Breast epithelium (tissue), 3 donors: ENCODE measurements at regions not wholly inside any gene's neighbourhood (a gene's known extent, or its start where the extent isn't known, plus 50 kb on each side); places are given as distances from the start of the nearest gene placed in this dataset.

Source experiments
- POLR2A ChIP-seq: fragments of 450-650 bp; IDR thresholded peaks from one replicate; pipeline ENCODE4 v1.6.1; 2016; ENCODE audit warnings: antibody characterized with exemption, mild to moderate bottlenecking, moderate library complexity
- POLR2AphosphoS5 ChIP-seq, 3 donors: sonication (generic); formaldehyde crosslinking; IDR thresholded peaks; one replicate each; pipeline ENCODE4 v1.6.1; 2017; ENCODE audit warnings: antibody characterized with exemption in 3 of 3
- TF ChIP-seq, protein P1 (sequence below), 3 donors: fragments of 450-650 bp; IDR thresholded peaks; one replicate each; pipeline ENCODE4 v1.5.1; 2016 to 2017; ENCODE audit warnings: antibody characterized with exemption in 3 of 3, mild to moderate bottlenecking in 3 of 3, moderate library complexity in 3 of 3

DNA sequence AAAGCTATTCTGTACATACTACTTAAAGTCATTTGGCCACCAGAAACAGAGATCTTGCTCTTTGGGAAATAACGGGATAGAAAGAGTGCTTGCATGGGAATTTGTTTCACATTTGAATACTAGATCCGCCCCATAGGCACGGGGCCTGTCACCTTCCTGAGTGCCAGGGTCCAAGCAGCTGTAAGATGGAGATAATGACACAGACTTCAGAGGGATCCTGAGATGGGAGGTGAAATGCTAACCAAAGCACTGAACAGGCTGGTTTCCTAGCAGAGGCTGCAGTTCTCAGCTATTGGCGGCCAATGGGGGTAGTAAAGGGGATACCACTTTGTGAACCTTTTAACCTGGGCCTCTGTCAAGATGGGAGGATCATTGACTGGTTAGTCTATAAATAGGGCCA lies 225.4 kb downstream of the IRF8 start:
- TF ChIP-seq, protein P1, sequence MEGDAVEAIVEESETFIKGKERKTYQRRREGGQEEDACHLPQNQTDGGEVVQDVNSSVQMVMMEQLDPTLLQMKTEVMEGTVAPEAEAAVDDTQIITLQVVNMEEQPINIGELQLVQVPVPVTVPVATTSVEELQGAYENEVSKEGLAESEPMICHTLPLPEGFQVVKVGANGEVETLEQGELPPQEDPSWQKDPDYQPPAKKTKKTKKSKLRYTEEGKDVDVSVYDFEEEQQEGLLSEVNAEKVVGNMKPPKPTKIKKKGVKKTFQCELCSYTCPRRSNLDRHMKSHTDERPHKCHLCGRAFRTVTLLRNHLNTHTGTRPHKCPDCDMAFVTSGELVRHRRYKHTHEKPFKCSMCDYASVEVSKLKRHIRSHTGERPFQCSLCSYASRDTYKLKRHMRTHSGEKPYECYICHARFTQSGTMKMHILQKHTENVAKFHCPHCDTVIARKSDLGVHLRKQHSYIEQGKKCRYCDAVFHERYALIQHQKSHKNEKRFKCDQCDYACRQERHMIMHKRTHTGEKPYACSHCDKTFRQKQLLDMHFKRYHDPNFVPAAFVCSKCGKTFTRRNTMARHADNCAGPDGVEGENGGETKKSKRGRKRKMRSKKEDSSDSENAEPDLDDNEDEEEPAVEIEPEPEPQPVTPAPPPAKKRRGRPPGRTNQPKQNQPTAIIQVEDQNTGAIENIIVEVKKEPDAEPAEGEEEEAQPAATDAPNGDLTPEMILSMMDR (IDR thresholded peaks at IDR 0.05): no peak
- TF ChIP-seq POLR2A (no peak), POLR2AphosphoS5 (IDR thresholded peaks at IDR 0.05) (no peak)
